ENCODE measurements at regions not wholly inside any gene's neighbourhood (a gene's known extent, or its start where the extent isn't known, plus 50 kb on each side); places are given as distances from the start of the nearest gene placed in this dataset.

GRCh38 chr3:18283680-18284079 lies 141.5 kb downstream of the SATB1 start:
- no peak for DNase-seq
- Histone ChIP-seq H3K9ac (ENCODE audit: low read length) (no peak overlapping the region), H2AK5ac (ENCODE audit: low read length, severe bottlenecking) (no peak overlapping the region), H2BK5ac (ENCODE audit: low read depth, low read length, poor library complexity, severe bottlenecking) (no peak overlapping the region), H3K4ac (ENCODE audit: low read depth in 1 of 2, low read length in 2 of 2) (no peak overlapping the region), H2BK15ac (ENCODE audit: low read depth, poor library complexity, severe bottlenecking) (no peak overlapping the region), H2BK12ac (ENCODE audit: low read length in 2 of 2) (no peak overlapping the region), H3K27ac (ENCODE audit: low read length, poor library complexity, severe bottlenecking) (no peak overlapping the region), H3K9me3 (ENCODE audit: control insufficient read depth, low read length) (no peaks in the 10 kb centered on the region), H3K4me2 (ENCODE audit: low read length, poor library complexity, severe bottlenecking) (no peak overlapping the region), H3K23ac (ENCODE audit: low read length in 2 of 2) (no peak overlapping the region), H3K4me1 (ENCODE audit: control insufficient read depth, insufficient read depth, low read depth, low read length) (no peaks in the 10 kb centered on the region), H4K8ac (ENCODE audit: low read length) (no peak overlapping the region), H3K14ac (ENCODE audit: low read length in 2 of 2) (no peak overlapping the region), H3K27me3 (ENCODE audit: control insufficient read depth in 1 of 2, insufficient read depth in 1 of 2, low read length in 2 of 2) (no peaks in the 10 kb centered on the region), H3K4me3 (ENCODE audit: insufficient read depth in 1 of 2, low read depth in 1 of 2, low read length in 2 of 2) (no peak overlapping the region), H2BK120ac (ENCODE audit: low read depth, low read length) (no peak overlapping the region), H3K79me1 (replicated peaks; ENCODE audit: low read length, poor library complexity, severe bottlenecking) (no peaks in the 10 kb centered on the region), H4K91ac (ENCODE audit: low read length) (no peak overlapping the region), H3K36me3 (ENCODE audit: control insufficient read depth in 1 of 2, insufficient read depth in 2 of 2, low read depth in 1 of 2, low read length in 2 of 2) (no peaks in the 10 kb centered on the region), H2AFZ (ENCODE audit: low read depth, low read length) (no peak overlapping the region), H3K18ac (ENCODE audit: low read depth in 1 of 2, low read length in 2 of 2) (no peak overlapping the region)
- 54% methylated on average over 2 of the region's 2 CpGs for WGBS

DNA sequence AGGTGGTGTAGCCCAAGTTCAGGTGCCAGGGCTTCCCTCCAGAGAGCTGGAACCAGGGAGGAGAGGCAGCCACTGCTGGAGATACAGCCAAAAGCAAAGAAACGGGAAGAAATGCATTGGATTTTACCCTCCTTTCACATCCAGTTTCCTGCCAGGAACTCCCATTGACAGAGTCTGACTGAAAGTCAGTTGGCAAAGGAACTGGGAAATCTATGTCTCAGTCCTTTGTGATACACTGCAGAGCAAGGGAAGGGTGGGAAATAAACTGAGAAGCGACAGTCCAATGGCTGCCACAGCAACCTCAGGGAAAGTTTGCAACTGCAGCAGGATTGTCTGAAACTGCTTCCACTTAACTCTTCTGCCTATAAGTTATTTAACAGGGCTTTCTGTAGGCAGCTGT lies 142.6 kb downstream of the SATB1 start:
- Histone ChIP-seq H3K4me2 (ENCODE audit: low read length, poor library complexity, severe bottlenecking) (no peak overlapping the region), H2BK120ac (ENCODE audit: low read depth, low read length) (no peak overlapping the region), H3K4me1 (ENCODE audit: control insufficient read depth, insufficient read depth, low read depth, low read length) (no peaks in the 10 kb centered on the region), H3K36me3 (ENCODE audit: control insufficient read depth in 1 of 2, insufficient read depth in 2 of 2, low read depth in 1 of 2, low read length in 2 of 2) (no peaks in the 10 kb centered on the region), H3K18ac (ENCODE audit: low read depth in 1 of 2, low read length in 2 of 2) (no peak overlapping the region), H3K23ac (ENCODE audit: low read length in 2 of 2) (no peak overlapping the region), H2BK15ac (ENCODE audit: low read depth, poor library complexity, severe bottlenecking) (no peak overlapping the region), H2AFZ (ENCODE audit: low read depth, low read length) (no peak overlapping the region), H4K91ac (ENCODE audit: low read length) (no peak overlapping the region), H3K79me1 (replicated peaks; ENCODE audit: low read length, poor library complexity, severe bottlenecking) (no peaks in the 10 kb centered on the region), H4K8ac (ENCODE audit: low read length) (no peak overlapping the region), H2BK5ac (ENCODE audit: low read depth, low read length, poor library complexity, severe bottlenecking) (no peak overlapping the region), H3K4ac (ENCODE audit: low read depth in 1 of 2, low read length in 2 of 2) (no peak overlapping the region), H3K14ac (ENCODE audit: low read length in 2 of 2) (no peak overlapping the region), H2BK12ac (ENCODE audit: low read length in 2 of 2) (no peak overlapping the region), H2AK5ac (ENCODE audit: low read length, severe bottlenecking) (no peak overlapping the region), H3K9ac (ENCODE audit: low read length) (no peak overlapping the region), H3K27me3 (ENCODE audit: control insufficient read depth in 1 of 2, insufficient read depth in 1 of 2, low read length in 2 of 2) (no peaks in the 10 kb centered on the region), H3K4me3 (ENCODE audit: insufficient read depth in 1 of 2, low read depth in 1 of 2, low read length in 2 of 2) (no peak overlapping the region), H3K27ac (ENCODE audit: low read length, poor library complexity, severe bottlenecking) (no peak overlapping the region), H3K9me3 (ENCODE audit: control insufficient read depth, low read length) (no peaks in the 10 kb centered on the region)
- 65% methylated on average over 2 of the region's 2 CpGs for WGBS
- DNase-seq, result no peak

GRCh38 chr3:18279226-18279737 lies 145.9 kb downstream of the SATB1 start:
- Histone ChIP-seq H3K27ac (ENCODE audit: low read length, poor library complexity, severe bottlenecking) (no peak overlapping the region), H2AK5ac (ENCODE audit: low read length, severe bottlenecking) (no peak overlapping the region), H4K8ac (ENCODE audit: low read length) (no peak overlapping the region), H3K9me3 (ENCODE audit: control insufficient read depth, low read length) (no peaks in the 10 kb centered on the region), H3K18ac (ENCODE audit: low read depth in 1 of 2, low read length in 2 of 2) (no peak overlapping the region), H3K79me1 (replicated peaks; ENCODE audit: low read length, poor library complexity, severe bottlenecking) (no peaks in the 10 kb centered on the region), H3K4me2 (ENCODE audit: low read length, poor library complexity, severe bottlenecking) (no peak overlapping the region), H2BK15ac (ENCODE audit: low read depth, poor library complexity, severe bottlenecking) (no peak overlapping the region), H3K4me3 (ENCODE audit: insufficient read depth in 1 of 2, low read depth in 1 of 2, low read length in 2 of 2) (no peak overlapping the region), H4K91ac (ENCODE audit: low read length) (no peak overlapping the region), H3K27me3 (ENCODE audit: control insufficient read depth in 1 of 2, insufficient read depth in 1 of 2, low read length in 2 of 2) (no peaks in the 10 kb centered on the region), H2BK5ac (ENCODE audit: low read depth, low read length, poor library complexity, severe bottlenecking) (no peak overlapping the region), H2AFZ (ENCODE audit: low read depth, low read length) (no peak overlapping the region), H3K23ac (ENCODE audit: low read length in 2 of 2) (no peak overlapping the region), H3K36me3 (ENCODE audit: control insufficient read depth in 1 of 2, insufficient read depth in 2 of 2, low read depth in 1 of 2, low read length in 2 of 2) (no peaks in the 10 kb centered on the region), H3K4me1 (ENCODE audit: control insufficient read depth, insufficient read depth, low read depth, low read length) (no peaks in the 10 kb centered on the region), H3K9ac (ENCODE audit: low read length) (no peak overlapping the region), H2BK12ac (ENCODE audit: low read length in 2 of 2) (no peak overlapping the region), H3K4ac (ENCODE audit: low read depth in 1 of 2, low read length in 2 of 2) (no peak overlapping the region), H3K14ac (ENCODE audit: low read length in 2 of 2) (no peak overlapping the region), H2BK120ac (ENCODE audit: low read depth, low read length) (no peak overlapping the region)
- DNase-seq, result no peak
- WGBS, result 87% methylated on average over 2 of the region's 3 CpGs

DNA sequence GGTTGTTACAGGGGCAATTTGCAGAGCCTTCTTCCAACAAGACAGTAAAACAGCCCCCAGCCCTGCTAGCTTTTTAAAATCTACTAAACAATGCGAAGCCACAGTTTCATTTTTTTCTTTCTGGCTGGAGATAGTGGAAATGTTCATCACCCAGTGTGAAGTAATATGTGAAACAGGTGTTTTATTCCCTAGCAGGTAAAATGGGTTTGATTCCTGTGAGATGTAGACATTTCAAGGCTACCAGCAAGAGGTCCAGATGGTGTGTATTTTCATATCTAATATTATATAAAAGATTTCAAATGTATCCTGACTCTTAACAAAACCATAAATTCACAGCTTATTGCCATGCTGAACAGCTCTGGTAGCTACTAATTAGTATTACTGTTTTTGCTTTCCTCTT lies 160.3 kb downstream of the SATB1 start:
- Histone ChIP-seq H3K4me1 (ENCODE audit: control insufficient read depth, insufficient read depth, low read depth, low read length) (no peaks in the 10 kb centered on the region), H3K36me3 (ENCODE audit: control insufficient read depth in 1 of 2, insufficient read depth in 2 of 2, low read depth in 1 of 2, low read length in 2 of 2) (no peaks in the 10 kb centered on the region), H2BK120ac (ENCODE audit: low read depth, low read length) (no peak overlapping the region), H3K4ac (ENCODE audit: low read depth in 1 of 2, low read length in 2 of 2) (no peak overlapping the region), H4K91ac (ENCODE audit: low read length) (no peak overlapping the region), H3K18ac (ENCODE audit: low read depth in 1 of 2, low read length in 2 of 2) (no peak overlapping the region), H3K79me1 (replicated peaks; ENCODE audit: low read length, poor library complexity, severe bottlenecking) (no peaks in the 10 kb centered on the region), H4K8ac (ENCODE audit: low read length) (no peak overlapping the region), H3K4me3 (ENCODE audit: insufficient read depth in 1 of 2, low read depth in 1 of 2, low read length in 2 of 2) (no peak overlapping the region), H3K27me3 (ENCODE audit: control insufficient read depth in 1 of 2, insufficient read depth in 1 of 2, low read length in 2 of 2) (no peaks in the 10 kb centered on the region), H3K4me2 (ENCODE audit: low read length, poor library complexity, severe bottlenecking) (no peak overlapping the region), H2AFZ (ENCODE audit: low read depth, low read length) (no peak overlapping the region), H2BK12ac (ENCODE audit: low read length in 2 of 2) (no peak overlapping the region), H3K23ac (ENCODE audit: low read length in 2 of 2) (no peak overlapping the region), H3K9me3 (ENCODE audit: control insufficient read depth, low read length) (no peaks in the 10 kb centered on the region), H2BK5ac (ENCODE audit: low read depth, low read length, poor library complexity, severe bottlenecking) (no peak overlapping the region), H3K27ac (ENCODE audit: low read length, poor library complexity, severe bottlenecking) (no peak overlapping the region), H3K9ac (ENCODE audit: low read length) (no peak overlapping the region), H2AK5ac (ENCODE audit: low read length, severe bottlenecking) (no peak overlapping the region), H2BK15ac (ENCODE audit: low read depth, poor library complexity, severe bottlenecking) (no peak overlapping the region), H3K14ac (ENCODE audit: low read length in 2 of 2) (no peak overlapping the region)
- 100% methylated on average over 1 of the region's 1 CpG for WGBS
- no peak for DNase-seq

Data from mesenchymal stem cell (in vitro differentiated cells and primary cell).